Stimulated activated CD4-positive, alpha-beta T cell treated with anti-CD3 and anti-CD28 coated beads, Interleukin-1b, Interleukin-23, amount 100 ng/mL, for 1 hour (primary cell): ENCODE measurements at regions not wholly inside any gene's neighbourhood (a gene's known extent, or its start where the extent isn't known, plus 50 kb on each side); places are given as distances from the start of the nearest gene placed in this dataset.

Experiments used
- DNase-seq, 2 donors: peaks; one replicate each; pipeline ENCODE4 v3.0.0-alpha.2; 2020; ENCODE audit warnings: low read depth in 2 of 2

DNA sequence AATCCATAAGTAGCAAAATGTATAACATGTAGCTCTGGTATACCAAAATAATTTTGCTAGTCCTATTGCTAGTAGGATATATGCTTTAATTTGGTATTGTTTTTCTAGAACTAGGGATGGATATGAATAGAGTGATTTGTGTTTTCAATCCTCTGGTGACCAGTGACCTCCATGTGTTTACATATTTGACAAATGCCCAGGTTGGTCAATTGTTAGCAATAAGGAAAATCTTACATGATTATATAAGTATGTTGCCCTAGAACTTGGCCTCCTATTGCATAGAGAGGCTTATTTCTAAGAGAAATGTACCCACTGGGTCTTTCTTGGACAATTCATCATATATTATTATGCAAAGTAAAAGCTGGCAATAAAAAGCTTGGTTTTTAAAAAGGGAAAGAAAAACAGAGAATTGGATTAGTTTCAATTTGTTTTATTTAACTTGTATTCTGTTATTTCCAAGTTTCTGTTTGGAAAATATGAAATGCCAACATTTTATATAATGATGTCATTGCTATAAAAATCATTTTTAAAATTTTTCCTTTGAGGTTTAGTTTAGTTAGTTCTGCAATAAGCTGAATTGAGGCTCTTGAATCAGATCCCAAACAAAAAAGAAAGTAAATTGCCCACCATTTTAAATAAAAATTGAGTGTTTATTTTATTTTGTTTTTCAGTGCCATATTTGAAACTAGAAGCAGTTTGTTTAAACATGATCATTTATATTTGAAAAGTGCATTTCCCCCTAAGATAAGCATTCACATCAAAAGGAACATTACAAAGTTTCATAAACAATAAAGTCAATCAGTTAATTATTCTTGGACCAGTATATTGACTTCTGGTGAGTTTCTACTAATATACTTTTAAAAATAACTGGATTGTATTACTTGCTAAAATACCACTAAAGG lies 210.9 kb downstream of the ZC3H11B start:
- no peak for DNase-seq

DNA sequence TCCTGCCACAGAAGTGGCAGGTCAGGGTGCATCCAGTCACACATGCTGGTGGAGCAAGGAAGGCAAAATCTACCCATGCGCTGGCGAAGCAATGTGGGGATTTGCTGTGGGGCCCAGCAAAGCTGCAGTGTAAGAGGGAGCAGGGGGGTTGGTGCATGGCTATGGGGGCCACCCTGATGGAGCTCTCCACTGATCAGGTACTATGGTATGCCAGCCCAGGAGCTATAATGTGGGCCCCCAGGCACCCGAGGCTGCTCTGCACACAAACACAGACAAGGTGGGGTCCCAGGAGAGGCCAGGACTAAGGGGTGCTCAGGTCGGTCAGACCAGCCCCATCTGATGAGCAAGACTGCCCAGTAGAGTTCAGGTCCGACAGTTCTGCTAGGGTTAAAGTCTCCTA lies 213.5 kb downstream of the ZC3H11B start:
- no peak for DNase-seq

DNA sequence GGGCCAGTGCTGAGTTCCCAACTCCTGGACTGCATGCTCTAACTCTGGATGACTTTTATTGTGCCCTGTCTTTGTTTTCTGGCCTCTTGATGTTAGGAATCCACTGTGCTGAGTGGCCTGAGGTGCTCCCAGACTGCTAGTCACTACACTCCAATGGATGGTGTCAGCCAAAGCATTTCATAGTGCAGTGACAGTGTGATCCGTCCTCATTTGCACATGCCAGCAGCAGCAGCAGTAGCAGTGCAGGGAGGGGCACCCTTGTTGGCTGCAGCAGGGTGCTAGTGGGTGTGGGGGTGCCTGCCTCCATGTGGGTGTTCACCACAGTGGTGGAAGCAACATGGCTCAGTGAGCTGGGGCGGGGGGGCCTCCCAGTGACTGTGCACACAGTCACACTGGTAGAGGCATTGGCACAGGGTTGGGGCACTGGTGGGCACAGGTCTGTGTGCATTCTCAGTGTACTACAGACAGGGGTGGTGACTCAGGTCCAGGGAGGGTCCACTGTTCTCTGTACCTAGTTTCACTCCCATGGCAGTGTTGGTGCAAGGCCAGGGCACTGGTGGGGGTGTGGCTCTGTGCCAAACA lies 214.0 kb downstream of the ZC3H11B start:
- DNase-seq: no peak

DNA sequence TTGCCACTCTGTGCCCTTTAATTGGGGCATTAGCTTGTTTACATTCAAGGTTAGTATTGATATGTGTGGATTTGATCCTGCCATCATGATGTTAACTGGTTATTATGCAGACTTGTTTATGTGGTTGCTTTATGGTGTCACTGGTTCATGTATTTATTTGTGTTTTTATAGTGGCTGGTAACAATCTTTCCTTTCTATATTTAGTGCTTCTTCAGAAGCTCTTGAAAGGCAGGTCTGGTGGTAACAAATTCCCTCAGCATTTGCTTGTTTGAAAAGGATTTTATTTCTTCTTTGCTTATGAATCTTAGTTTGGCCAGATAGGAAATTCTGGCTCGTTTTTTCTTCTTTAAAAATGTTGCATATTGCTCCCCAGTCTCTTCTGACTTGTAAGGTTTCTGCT lies 215.4 kb downstream of the ZC3H11B start:
- no peak for DNase-seq

DNA sequence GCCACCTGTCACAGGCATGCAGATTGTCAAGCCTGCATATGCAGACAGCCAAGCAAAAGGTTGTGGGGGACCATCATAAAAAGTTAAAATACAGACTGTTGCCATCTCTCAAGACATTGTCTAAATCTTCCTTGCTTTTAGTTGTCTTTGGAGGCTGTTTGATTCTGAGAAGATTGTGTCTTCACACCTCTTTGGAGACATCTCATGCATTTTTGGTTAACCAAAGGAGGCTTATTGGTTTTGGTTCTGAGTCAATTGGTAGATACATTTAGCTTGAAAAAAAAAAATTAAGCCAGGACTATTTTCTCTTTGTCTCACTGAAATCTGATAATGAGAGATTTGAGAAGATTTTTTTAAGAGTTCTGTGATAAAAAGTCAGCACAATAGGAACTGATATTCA lies 217.6 kb downstream of the LYPLAL1 start:
- no peak for DNase-seq

DNA sequence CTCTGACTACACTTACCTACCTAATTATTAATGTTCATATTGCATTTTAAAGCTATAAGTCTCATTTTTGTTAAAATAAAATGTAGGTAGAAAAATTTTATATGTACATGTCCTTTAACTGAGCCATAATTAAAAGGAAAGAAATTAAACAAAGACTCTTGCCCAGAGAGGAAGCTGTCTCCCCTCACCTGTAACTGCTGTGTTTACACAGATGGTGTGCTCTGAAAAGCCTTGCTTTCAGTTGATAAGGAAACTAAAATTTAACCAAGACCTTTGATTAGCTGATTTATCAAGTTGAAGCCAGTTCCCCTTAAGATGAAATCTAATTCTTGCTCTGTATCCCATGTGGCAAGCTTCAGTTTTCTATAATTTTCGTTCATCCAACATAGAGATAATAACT lies 213.5 kb downstream of the LYPLAL1 start:
- no peak for DNase-seq

DNA sequence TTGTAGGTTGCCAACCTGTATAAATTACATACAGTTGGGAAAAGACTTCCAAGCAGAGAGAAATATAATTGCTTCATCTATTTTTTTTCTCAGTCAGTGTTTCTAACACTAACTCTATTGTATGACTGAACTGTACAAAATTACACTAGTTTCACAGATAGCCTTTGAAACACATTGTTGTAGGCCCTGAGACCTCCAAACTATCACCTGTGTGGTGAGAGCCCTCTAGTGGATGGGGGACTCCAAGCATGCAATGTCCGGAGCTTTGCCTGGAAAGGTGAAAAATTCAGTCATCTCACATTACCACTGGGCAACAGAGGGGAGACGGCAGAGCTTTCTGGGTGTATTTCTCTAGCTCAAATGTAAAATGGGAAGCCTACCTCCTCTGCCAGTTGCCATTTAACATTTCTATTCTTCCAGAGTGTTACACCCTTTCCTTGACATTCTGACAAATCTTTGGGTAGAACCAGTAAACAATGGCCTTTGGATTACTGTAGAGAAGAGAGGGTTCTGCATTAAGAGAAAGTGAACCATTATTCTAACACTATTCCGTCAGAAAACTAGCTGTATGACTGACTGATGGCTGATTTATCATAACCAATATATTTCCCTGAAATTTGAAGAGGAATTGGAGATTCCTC lies 212.2 kb downstream of the LYPLAL1 start:
- DNase-seq: no peak

DNA sequence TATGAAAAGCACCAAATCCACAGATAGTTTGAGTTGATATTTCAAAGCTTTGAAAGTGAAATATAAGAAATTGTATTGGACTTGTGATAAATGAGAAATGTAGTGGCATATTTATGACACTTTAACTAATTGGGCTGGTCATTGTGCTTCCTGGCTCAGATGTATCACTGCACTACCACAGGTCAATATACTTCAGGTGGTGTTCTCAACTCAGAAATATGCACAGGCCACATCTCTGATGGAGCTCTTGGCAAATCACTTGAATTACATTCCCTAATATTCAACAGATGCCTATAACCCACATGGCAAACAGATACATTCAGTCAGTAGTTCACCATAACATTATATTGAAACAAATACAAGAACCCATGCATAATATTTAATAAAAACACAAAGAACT lies 209.6 kb downstream of the LYPLAL1 start:
- no peak for DNase-seq

DNA sequence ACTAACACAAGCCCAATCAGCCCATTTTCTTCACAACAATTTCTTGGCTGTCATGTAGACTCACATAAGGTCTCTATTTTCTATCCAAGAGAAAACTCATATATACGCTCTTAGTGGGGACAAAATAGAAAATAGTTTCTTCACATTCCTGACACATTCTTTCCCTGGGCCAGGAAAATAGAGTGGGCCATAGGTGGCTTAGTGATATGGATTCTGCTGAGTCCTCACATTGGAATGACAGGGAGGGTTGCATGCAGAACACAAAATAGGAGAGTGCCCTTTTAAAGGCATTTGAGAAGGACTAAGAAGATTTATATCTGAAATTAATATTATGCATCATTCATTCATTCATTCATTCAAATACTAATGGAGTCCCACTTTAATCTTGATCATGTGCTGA lies 207.7 kb downstream of the LYPLAL1 start:
- no peak for DNase-seq

DNA sequence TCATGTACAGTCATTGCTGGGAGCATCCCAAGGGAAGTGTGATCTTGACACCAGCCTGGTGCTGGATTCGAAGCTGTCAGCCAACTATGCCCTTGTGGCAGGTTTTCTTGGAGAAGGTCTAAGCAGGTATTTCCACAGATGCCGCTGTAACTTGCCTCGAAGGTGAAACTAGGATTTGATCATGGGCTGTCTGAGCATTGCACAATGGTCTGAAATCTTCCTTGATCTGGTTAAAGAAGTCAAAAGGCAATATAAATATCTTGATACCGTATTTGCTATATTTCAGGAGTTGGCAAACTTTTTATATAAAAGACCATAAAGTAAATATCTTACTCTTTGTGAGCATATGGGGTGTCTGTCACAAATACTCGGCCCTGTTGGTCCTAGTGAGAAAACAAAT lies 206.8 kb downstream of the LYPLAL1 start:
- DNase-seq: no peak

DNA sequence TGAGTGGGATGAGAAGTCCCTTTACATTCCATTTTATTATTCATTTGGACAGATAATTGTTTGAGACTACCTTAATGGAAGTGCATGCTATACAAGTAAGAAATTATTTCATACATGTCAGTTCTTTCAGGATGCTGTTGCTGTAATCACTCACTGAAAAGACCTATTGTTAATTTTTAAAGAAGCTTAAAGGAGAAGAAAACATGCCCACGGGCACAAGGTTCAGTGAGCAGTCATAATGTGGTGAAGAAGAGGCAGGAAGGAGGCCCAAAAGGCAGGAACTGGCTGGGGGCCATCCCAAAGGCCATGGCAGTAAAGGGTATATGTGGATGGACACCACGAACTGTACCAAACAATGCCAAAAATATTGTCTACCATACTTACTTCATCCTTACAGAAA lies 206.0 kb downstream of the LYPLAL1 start:
- no peak for DNase-seq

DNA sequence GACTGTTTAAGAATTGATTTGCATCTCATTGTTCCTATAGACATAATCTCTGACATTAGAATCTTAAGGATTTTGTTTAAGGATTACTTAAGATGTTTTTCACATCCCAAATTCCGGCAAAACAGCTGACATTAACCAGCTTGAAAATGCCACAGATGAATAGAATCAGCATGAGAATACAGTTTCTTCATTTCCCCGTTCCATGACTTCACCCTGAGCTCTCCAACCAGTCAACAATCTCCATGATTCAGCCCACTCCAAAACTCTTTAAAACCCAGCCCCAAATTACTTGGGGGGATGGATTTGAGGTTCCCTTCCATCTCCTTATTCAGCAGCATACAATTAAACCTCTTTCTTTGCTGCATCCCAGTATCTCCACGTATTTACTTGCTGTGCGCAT lies 201.0 kb downstream of the LYPLAL1 start:
- DNase-seq: no peak

DNA sequence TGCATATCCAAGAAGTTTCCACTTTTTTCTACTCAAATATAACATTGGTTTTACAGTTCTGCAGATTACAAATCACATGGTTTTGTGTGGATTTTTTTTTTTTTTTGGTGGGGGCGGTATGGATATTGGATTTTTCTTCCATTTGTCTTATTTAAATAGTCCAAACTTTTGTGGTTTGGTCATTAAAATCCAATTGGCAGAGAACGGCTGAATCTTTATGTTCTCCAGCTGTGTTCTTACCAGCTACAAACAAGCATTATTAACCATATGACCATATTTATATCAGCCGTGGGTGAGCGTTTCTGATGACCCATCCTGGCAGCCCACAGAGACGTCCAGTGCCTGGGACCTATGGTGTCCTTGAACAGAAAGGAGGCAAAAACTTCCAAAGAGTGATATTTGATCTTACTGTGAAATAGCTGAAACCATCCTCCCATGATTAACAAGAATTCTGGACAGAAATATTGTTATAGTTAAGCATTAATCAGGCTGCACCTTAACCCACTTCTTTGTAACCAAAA lies 200.4 kb downstream of the LYPLAL1 start:
- DNase-seq: no peak

DNA sequence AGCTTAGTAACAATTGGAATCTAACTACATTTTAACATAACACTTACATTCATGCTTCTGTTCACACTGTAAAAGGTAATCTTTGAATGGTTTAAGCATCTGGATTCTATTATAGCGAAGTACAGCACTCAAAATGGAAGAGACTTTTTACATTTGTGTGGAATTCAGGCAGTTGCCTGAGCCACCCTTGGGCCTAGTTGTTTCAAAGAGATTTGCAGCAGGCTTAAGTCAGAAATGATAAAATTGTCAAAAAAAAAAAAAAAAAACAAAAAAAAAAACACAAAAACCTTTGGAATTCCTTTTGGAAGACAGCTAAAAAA lies 199.9 kb downstream of the LYPLAL1 start:
- DNase-seq: no peak

DNA sequence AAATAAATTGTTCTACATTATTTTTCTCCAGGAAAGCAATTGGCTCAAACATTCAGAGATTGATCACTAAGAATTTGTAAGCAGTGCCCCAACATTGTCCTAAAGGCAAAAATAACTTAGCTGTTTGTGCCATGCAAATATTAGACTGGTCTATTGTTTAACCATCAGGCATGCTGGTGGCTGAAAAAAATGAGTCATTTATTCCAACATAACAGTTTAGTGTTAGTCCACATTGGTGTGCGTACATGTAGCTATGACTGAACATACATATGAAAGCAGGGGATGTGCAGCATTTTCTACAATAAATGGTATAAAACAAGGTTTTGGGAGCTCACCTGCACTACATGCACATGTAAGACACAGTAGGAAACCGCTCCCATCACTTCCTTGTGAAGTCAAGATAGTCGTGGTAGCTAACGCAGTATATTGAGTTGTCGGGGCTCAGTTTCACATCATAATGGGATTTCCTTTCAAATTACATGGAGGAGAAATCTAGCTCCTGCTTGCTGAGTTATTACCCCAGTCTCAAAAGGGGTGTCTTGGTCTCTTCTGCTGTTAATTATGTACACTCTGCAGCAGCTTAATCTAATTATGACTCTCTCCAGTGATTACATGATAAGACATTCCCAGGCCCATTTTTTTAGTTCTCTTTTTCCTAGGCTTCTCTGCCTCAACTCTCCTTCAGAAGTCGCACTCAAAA lies 199.4 kb downstream of the LYPLAL1 start:
- DNase-seq: no peak

DNA sequence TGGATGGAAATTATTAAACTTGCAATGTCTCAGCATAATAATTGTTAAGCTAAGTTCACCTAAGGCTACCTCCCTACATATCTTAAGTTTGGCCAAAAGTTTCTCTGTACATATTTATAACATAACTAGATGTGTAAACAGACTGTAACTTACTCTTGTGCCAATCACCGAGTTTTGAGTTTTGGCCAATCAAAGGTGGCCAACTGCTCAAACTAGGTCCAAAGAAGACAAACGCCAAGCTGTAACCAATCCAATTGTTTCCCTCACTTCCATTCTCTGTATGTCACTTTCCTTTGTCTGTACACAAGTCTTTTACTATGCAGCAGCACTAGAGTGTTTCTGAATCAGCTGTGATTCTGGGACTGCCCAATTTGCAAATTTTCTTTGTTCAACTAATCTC lies 197.8 kb downstream of the LYPLAL1 start:
- no peak for DNase-seq

DNA sequence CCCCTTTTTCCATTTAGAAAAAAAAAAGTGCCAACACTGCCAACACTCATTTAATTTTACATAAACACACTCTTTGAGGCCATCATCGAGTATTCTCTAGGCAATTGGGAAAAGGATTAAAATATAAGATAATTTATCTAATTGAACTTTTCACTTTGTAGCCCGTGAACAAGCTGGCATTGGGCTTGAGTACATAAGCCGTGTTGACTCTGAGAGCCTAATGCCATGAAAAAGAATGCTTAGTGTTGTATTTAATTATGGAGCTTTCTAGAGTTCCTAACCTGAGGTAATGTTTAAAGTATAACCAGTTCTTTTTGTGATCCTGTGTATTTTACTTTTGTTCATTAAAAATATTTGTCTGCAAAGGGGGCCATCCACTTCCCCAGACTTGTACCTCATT lies 193.8 kb downstream of the LYPLAL1 start:
- no peak for DNase-seq

DNA sequence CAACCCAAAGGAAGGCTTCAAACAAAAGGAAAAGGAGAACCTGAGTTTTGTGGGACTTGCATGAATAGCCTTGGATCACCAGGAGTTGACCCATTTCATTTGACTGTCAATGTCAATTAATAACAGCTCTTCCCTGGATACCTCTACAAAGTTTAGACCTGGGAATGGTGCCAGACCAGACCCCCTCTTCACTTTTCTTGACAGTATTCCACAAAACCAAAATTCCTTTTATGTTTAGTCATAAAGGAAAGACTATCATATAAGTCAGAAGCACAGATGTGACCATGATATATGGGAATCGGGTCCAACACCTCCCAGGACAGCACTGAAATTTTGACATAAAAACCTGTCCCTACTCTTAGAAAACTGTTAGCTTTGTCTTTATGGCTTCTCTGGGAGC lies 191.8 kb downstream of the LYPLAL1 start:
- DNase-seq: no peak

DNA sequence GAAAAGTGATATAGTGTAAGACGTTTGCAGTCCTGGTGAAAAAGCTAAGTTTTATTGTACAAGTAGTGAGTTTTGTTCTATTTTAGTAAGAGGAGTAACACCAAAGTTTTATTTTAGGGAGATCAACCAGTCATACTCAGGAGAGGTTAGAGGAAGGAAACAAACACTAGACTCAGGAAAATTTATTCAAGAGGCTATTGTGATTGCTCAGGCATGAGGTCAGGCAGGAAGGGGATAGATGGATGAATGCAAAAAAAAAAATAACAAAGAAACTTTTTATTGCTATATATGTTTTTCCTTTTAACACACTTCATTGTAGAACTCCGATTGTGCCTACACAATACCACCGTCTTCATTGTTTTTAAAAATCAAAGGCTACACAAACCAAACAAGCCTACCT lies 189.0 kb downstream of the LYPLAL1 start:
- no peak for DNase-seq

DNA sequence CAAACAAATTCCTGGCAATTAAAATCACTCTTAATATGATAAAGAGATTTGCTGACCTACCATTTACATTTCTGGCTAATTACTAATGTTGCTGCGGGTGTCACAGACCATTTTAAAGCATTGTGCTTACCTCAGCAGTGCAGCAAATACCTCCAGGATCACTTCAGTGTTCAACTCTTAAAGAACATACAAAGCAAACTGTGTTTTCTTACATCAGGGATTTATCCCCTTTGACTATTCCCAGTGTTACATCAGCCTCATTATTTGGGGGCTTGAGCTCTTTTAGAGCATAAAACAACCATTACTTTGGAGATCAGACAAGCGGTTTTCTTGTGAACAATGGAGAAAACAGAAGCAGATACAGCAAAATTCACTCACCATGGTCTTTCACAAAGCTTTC lies 185.4 kb downstream of the LYPLAL1 start:
- DNase-seq: no peak

DNA sequence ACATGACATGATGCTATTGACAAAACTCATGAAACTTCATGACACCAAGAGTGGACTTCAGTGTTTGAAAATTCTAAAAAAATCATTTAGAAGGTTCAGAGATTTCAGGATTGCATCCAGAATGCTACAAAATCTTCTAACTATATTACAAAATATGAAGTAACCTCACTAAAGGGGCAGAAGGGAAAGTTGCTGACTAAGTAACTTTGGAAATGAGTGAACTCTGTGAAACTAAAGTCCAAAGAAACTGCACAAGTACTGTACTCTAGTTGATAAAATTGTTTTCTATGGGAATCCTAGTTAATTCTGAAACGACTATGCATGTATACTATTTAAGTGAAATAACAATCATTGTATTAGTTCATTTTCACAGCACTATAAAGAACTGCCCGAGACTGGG lies 184.4 kb downstream of the LYPLAL1 start:
- no peak for DNase-seq

DNA sequence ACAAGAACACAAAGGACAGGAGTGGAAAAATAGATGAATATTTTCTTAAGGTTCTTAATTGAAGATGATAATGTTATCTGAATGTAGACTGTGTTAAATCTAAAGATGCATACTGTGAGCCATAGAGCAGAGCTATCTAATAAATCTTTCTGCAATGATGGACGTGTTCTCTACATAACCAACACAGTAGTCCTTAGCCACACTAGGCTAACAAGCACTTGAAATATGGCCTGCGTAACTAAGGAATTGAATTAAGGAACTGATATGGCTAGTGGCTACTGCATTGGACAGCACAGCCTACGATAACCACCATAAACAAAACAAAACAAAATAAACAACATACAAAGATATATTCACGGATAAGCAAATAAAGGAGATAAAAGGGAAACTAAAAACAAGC lies 181.3 kb downstream of the LYPLAL1 start:
- no peak for DNase-seq
